Hematopoietic multipotent progenitor cell treated with erythropoietin and hydrocortisone succinate and interleukin-3 and kit ligand, for 6 days (in vitro differentiated cells): ENCODE measurements at regions not wholly inside any gene's neighbourhood (a gene's known extent, or its start where the extent isn't known, plus 50 kb on each side); places are given as distances from the start of the nearest gene placed in this dataset.
A peak's percentile ranks its signal among the peaks of the same experiment; 100 is the strongest.
"Not testable (repeated sequence)": the region's sequence is repeated elsewhere in the genome, so short reads cannot be mapped to it uniquely, and the experiment has no call there.

Experiments
- DNase-seq: peaks from one replicate; pipeline ENCODE4 v3.0.0-alpha.2; 2015

- no peak for DNase-seq
Measured at GRCh38 chr1:229164836-229165735, 105.8 kb upstream of the RAB4A start.

GRCh38 chr1:229167318-229167717 lies 103.6 kb upstream of the RAB4A start:
- no peak for DNase-seq

GRCh38 chr1:229169399-229169798 lies 101.5 kb upstream of the RAB4A start:
- DNase-seq, result no peak

- DNase-seq, result no peak
Measured at GRCh38 chr1:229170274-229170673, 100.6 kb upstream of the RAB4A start.

- no peak for DNase-seq
Measured at GRCh38 chr1:229170778-229171505, 100.0 kb upstream of the RAB4A start.

GRCh38 chr1:229171934-229172333 lies 99.0 kb upstream of the RAB4A start:
- no peak for DNase-seq

GRCh38 chr1:229173491-229174476 lies 97.1 kb upstream of the RAB4A start:
- DNase-seq, result not testable (repeated sequence)

GRCh38 chr1:229175297-229175696 lies 95.6 kb upstream of the RAB4A start:
- not testable (repeated sequence) for DNase-seq

- DNase-seq, result not testable (repeated sequence)
Measured at GRCh38 chr1:229176457-229176856, 94.5 kb upstream of the RAB4A start.

- DNase-seq, result no peak
Measured at GRCh38 chr1:229180161-229180560, 90.8 kb upstream of the RAB4A start.

- DNase-seq, result no peak
Measured at GRCh38 chr1:229181419-229181818, 89.5 kb upstream of the RAB4A start.

- no peak for DNase-seq
Measured at GRCh38 chr1:229183588-229183987, 87.3 kb upstream of the RAB4A start.

- DNase-seq, result no peak
Measured at GRCh38 chr1:229184066-229184465, 86.8 kb upstream of the RAB4A start.

- no peak for DNase-seq
Measured at GRCh38 chr1:229185963-229186362, 84.9 kb upstream of the RAB4A start.

GRCh38 chr1:229186373-229187056 lies 84.4 kb upstream of the RAB4A start:
- peak; percentile 38 for DNase-seq

- DNase-seq, result no peak
Measured at GRCh38 chr1:229190057-229190575, 80.8 kb upstream of the RAB4A start.

GRCh38 chr1:229191066-229191674 lies 79.7 kb upstream of the RAB4A start:
- no peak for DNase-seq

GRCh38 chr1:229192031-229192430 lies 78.9 kb upstream of the RAB4A start:
- DNase-seq, result peak; percentile 52

GRCh38 chr1:229192853-229193252 lies 78.1 kb upstream of the RAB4A start:
- no peak for DNase-seq

- DNase-seq, result no peak
Measured at GRCh38 chr1:229194096-229194495, 76.8 kb upstream of the RAB4A start.

- DNase-seq, result no peak
Measured at GRCh38 chr1:229195246-229195645, 75.7 kb upstream of the RAB4A start.
